SK-N-SH (cell line): ENCODE measurements at regions not wholly inside any gene's neighbourhood (a gene's known extent, or its start where the extent isn't known, plus 50 kb on each side); places are given as distances from the start of the nearest gene placed in this dataset.

Experiments used
- CTCF ChIA-PET: fragments of 300-600, 350-600 bp; formaldehyde crosslinking; extraction: SDS; loops from one replicate; lab custom pipeline; 2021; lab: Yijun Ruan, JAX
- POLR2A ChIA-PET: fragments of 350-600 bp; sonication (Branson Sonifier 250); formaldehyde crosslinking; extraction: SDS; loops from one replicate; lab custom pipeline; 2020; ENCODE audit warnings: antibody characterized with exemption, inconsistent platforms; lab: Yijun Ruan, JAX
- DNase-seq: peaks from one replicate; pipeline ENCODE4 v3.0.0; 2012
- H2AFZ ChIP-seq: fragments of 200-600 bp; sonication (generic); 2 replicates; pipeline ENCODE4 v1.8.1; 2016; ENCODE audit warnings: antibody characterized with exemption, mild to moderate bottlenecking, low read depth
- H3F3A ChIP-seq: fragments of 200-600 bp; sonication (generic); replicated peaks from 2 replicates; pipeline ENCODE3; 2016; ENCODE audit warnings: antibody characterized with exemption, mild to moderate bottlenecking; ENCODE audit not compliant: insufficient read depth
- H3K27ac ChIP-seq, 2 experiments: fragments of 200-500 bp in 1 of 2; fragments of 200-600 bp in 1 of 2; sonication (Bioruptor generic) in 1 of 2; sonication (generic), shearing (Covaris generic) in 1 of 2; 2 replicates each; pipeline versions ENCODE4 v1.5.1 to v1.6.1; 2014 to 2016; ENCODE audit warnings: low read depth in 2 of 2, inconsistent platforms in 1 of 2, low read length in 1 of 2, mild to moderate bottlenecking in 1 of 2, mixed read lengths in 1 of 2
- H3K27me3 ChIP-seq: fragments of 200-600 bp; sonication (generic), shearing (Covaris generic); 2 replicates; pipeline ENCODE4 v1.6.1; 2016; ENCODE audit warnings: mixed run types; ENCODE audit not compliant: insufficient read depth
- H3K36me3 ChIP-seq, 2 experiments: fragments of 200-500 bp in 1 of 2; fragments of 200-600 bp in 1 of 2; sonication (Bioruptor generic) in 1 of 2; sonication (generic) in 1 of 2; replicated peaks in 1 of 2; 2 replicates each; pipeline versions ENCODE3 to v1.5.1; 2014 to 2016; ENCODE audit warnings: low read length in 1 of 2, mild to moderate bottlenecking in 1 of 2; ENCODE audit not compliant: insufficient read depth in 2 of 2, control insufficient read depth in 1 of 2
- H3K4me1 ChIP-seq, 2 experiments: fragments of 200-500 bp in 1 of 2; fragments of 200-600 bp in 1 of 2; sonication (Bioruptor generic) in 1 of 2; sonication (generic), shearing (Covaris generic) in 1 of 2; 2 replicates each; pipeline versions ENCODE4 v1.5.1 to v1.6.1; 2014 to 2016; ENCODE audit warnings: low read depth in 1 of 2, low read length in 1 of 2, mixed run types in 1 of 2; ENCODE audit not compliant: insufficient read depth in 2 of 2, control insufficient read depth in 1 of 2
- H3K4me2 ChIP-seq: fragments of 200-600 bp; sonication (generic), shearing (Covaris generic); 2 replicates; pipeline ENCODE4 v1.6.1; 2017; ENCODE audit warnings: mixed run types
- H3K4me3 ChIP-seq, 2 experiments: fragments of 200-500 bp in 1 of 2; fragments of 200-600 bp in 1 of 2; sonication (Bioruptor generic) in 1 of 2; sonication (generic), shearing (Covaris generic) in 1 of 2; 2 replicates each; pipeline versions ENCODE4 v1.5.1 to v1.8.1; 2014 to 2016; ENCODE audit warnings: low read depth in 2 of 2, inconsistent platforms in 1 of 2, low read length in 1 of 2, mild to moderate bottlenecking in 1 of 2, mixed read lengths in 1 of 2, moderate library complexity in 1 of 2
- H3K79me2 ChIP-seq: fragments of 200-600 bp; sonication (generic); 2 replicates; pipeline ENCODE4 v1.8.1; 2017; ENCODE audit warnings: mild to moderate bottlenecking; ENCODE audit not compliant: insufficient read depth
- H3K9ac ChIP-seq: fragments of 200-600 bp; sonication (generic); 2 replicates; pipeline ENCODE4 v1.6.1; 2017; ENCODE audit warnings: mixed run types
- H3K9me2 ChIP-seq: fragments of 200-600 bp; sonication (generic); 2 replicates; pipeline ENCODE4 v1.6.1; 2017; ENCODE audit warnings: mixed run types
- H3K9me3 ChIP-seq: fragments of 200-600 bp; sonication (generic); 2 replicates; pipeline ENCODE4 v1.6.1; 2017; ENCODE audit warnings: mixed run types, mild to moderate bottlenecking, moderate library complexity
- H4K20me1 ChIP-seq: fragments of 200-600 bp; sonication (generic); 2 replicates; pipeline ENCODE4 v1.6.1; 2017; ENCODE audit warnings: mild to moderate bottlenecking, mixed run types; ENCODE audit not compliant: insufficient read depth
- CHD2 ChIP-seq: fragments of 150-350 bp; IDR thresholded peaks from 2 replicates; pipeline ENCODE4 v1.6.1; 2018; ENCODE audit warnings: low read length; ENCODE audit not compliant: partially characterized antibody
- CTCF ChIP-seq: fragments of 200-600 bp; sonication (generic); IDR thresholded peaks from 2 replicates; pipeline ENCODE4 v1.6.1; 2017; ENCODE audit warnings: antibody characterized with exemption, mild to moderate bottlenecking, moderate library complexity
- EP300 ChIP-seq, 2 experiments: IDR thresholded peaks; 2 replicates each; pipeline versions ENCODE4 v1.4.0 to v1.6.1; 2012; ENCODE audit warnings: borderline replicate concordance in 1 of 2, low read depth in 1 of 2, low read length in 1 of 2
- EZH2phosphoT487 ChIP-seq: fragments of 200-600 bp; sonication (generic); IDR thresholded peaks from 2 replicates; pipeline ENCODE4 v1.6.1; 2017; ENCODE audit warnings: low read depth, mixed run types, mild to moderate bottlenecking, antibody characterized with exemption, moderate library complexity, borderline replicate concordance
- IRF3 ChIP-seq: fragments of 150-350 bp; IDR thresholded peaks from 2 replicates; pipeline ENCODE4 v1.6.1; 2016; ENCODE audit warnings: mild to moderate bottlenecking, low read depth, low read length
- MEF2A ChIP-seq: IDR thresholded peaks from 2 replicates; pipeline ENCODE4 v1.4.0; 2012; ENCODE audit warnings: low read depth, borderline replicate concordance
- NFIC ChIP-seq: IDR thresholded peaks from 2 replicates; pipeline ENCODE4 v1.4.0; 2012; ENCODE audit warnings: borderline replicate concordance
- NRF1 ChIP-seq: IDR thresholded peaks from 2 replicates; pipeline ENCODE4 v1.6.1; 2012; ENCODE audit warnings: low read depth, mild to moderate bottlenecking, low read length
- POLR2AphosphoS5 ChIP-seq: IDR thresholded peaks from 2 replicates; pipeline ENCODE4 v1.6.1; 2012; ENCODE audit warnings: low read depth, low read length
- RCOR1 ChIP-seq: fragments of 150-350 bp; IDR thresholded peaks from 2 replicates; pipeline ENCODE4 v1.6.1; 2017; ENCODE audit warnings: antibody characterized with exemption, low read length
- TAF1 ChIP-seq: IDR thresholded peaks from 2 replicates; pipeline ENCODE4 v1.6.1; 2012; ENCODE audit warnings: low read depth, mild to moderate bottlenecking, low read length, moderate library complexity, borderline replicate concordance
- USF2 ChIP-seq: fragments of 150-350 bp; IDR thresholded peaks from 2 replicates; pipeline ENCODE4 v1.6.1; 2017; ENCODE audit warnings: antibody characterized with exemption, low read length, low read depth, borderline replicate concordance
- WGBS: methylation state at CpG from one replicate; pipeline ENCODE4 v1.1.6; 2017; ENCODE audit warnings: low lambda C conversion rate; 5-methylcytosine and 5-hydroxymethylcytosine counted together

GRCh38 chr1:219362702-219363101, 189.0 kb downstream of the LYPLAL1 start (continued):
- no peak for TF ChIP-seq USF2
- TF ChIP-seq NRF1 = no peak
- TF ChIP-seq EZH2phosphoT487 = no peak
- TF ChIP-seq CTCF = no peak

- Histone ChIP-seq H2AFZ (no peak overlapping the region), H3K9ac (no peak overlapping the region), H3K27me3 (no peaks in the 10 kb centered on the region), H3K79me2 (no peaks in the 10 kb centered on the region), H3K4me2 (no peak overlapping the region), H3K36me3 (no peaks in the 10 kb centered on the region), H3K4me3 (no peak overlapping the region), H3K4me1 (no peaks in the 10 kb centered on the region), H3F3A (no peaks in the 10 kb centered on the region), H3K27ac (no peak overlapping the region), H3K9me2 (no peaks in the 10 kb centered on the region), H4K20me1 (no peaks in the 10 kb centered on the region), H3K9me3 (no peaks in the 10 kb centered on the region; the same call in 1 of the 2 replicates)
- ChIA-PET CTCF (no interaction called here), POLR2A (no interaction called here)
- no peak for DNase-seq
- TF ChIP-seq RCOR1 (no peak), NFIC (no peak), CHD2 (no peak), POLR2AphosphoS5 (no peak), CTCF (no peak), EP300 (IDR thresholded peaks at IDR 0.05; ENCODE audit: borderline replicate concordance in 1 of 2, low read depth in 1 of 2, low read length in 1 of 2) (no peak), IRF3 (no peak), EZH2phosphoT487 (no peak), TAF1 (no peak), MEF2A (no peak)
- WGBS = 92% methylated on average over 2 of the region's 2 CpGs
Observed at GRCh38 chr1:219359126-219359525, 185.4 kb downstream of the LYPLAL1 start.
